Choroid plexus epithelial cell (primary cell): ENCODE measurements at regions not wholly inside any gene's neighbourhood (a gene's known extent, or its start where the extent isn't known, plus 50 kb on each side); places are given as distances from the start of the nearest gene placed in this dataset.

ENCODE experiments used
- DNase-seq: peaks from one replicate; pipeline ENCODE4 v3.0.0-alpha.2; 2010; ENCODE audit warnings: low read depth
- H3K4me3 ChIP-seq: 2 replicates; pipeline ENCODE4 v1.5.1; 2011; ENCODE audit warnings: low read depth, mild to moderate bottlenecking, control low read depth, low read length, moderate library complexity
- CTCF ChIP-seq: conservative IDR thresholded peaks from 2 replicates; pipeline ENCODE4 v1.5.1; 2011; ENCODE audit warnings: low read depth, mild to moderate bottlenecking, control low read depth, inconsistent platforms, low read length, moderate library complexity

GRCh38 chr5:74016373-74016772, 390.4 kb downstream of the ARHGEF28 start:
- peak; percentile 15 for TF ChIP-seq CTCF
- DNase-seq = no peak
- H3K4me3 ChIP-seq = no peak overlapping the region

- TF ChIP-seq CTCF = no peak
- no peak overlapping the region for H3K4me3 ChIP-seq
- DNase-seq = no peak
These were observed 389.7 kb downstream of the ARHGEF28 start for GRCh38 chr5:74015716-74016115.

GRCh38 chr5:74013222-74013621, 387.2 kb downstream of the ARHGEF28 start:
- H3K4me3 ChIP-seq = no peak overlapping the region
- TF ChIP-seq CTCF = no peak
- no peak for DNase-seq

GRCh38 chr5:74009502-74009901, 383.5 kb downstream of the ARHGEF28 start:
- H3K4me3 ChIP-seq = no peak overlapping the region
- TF ChIP-seq CTCF = no peak
- no peak for DNase-seq

GRCh38 chr5:74007193-74007592, 381.2 kb downstream of the ARHGEF28 start:
- no peak overlapping the region for H3K4me3 ChIP-seq
- no peak for DNase-seq
- TF ChIP-seq CTCF = no peak

- no peak overlapping the region for H3K4me3 ChIP-seq
- TF ChIP-seq CTCF = no peak
- no peak for DNase-seq
These were observed 373.3 kb downstream of the ARHGEF28 start for GRCh38 chr5:73999297-73999696.

- peak; percentile 58 for DNase-seq
- no peak for TF ChIP-seq CTCF
- H3K4me3 ChIP-seq = no peak overlapping the region
These were observed 372.5 kb downstream of the ARHGEF28 start for GRCh38 chr5:73998489-73998888.
